GM21515 (cell line): ENCODE measurements at regions not wholly inside any gene's neighbourhood (a gene's known extent, or its start where the extent isn't known, plus 50 kb on each side); places are given as distances from the start of the nearest gene placed in this dataset.

ENCODE experiments used
- ATAC-seq: cut with Tn5 transposase; IDR thresholded peaks from one replicate; pipeline ENCODE4 v1.9.1; 2021; ENCODE audit not compliant: unreplicated experiment

DNA sequence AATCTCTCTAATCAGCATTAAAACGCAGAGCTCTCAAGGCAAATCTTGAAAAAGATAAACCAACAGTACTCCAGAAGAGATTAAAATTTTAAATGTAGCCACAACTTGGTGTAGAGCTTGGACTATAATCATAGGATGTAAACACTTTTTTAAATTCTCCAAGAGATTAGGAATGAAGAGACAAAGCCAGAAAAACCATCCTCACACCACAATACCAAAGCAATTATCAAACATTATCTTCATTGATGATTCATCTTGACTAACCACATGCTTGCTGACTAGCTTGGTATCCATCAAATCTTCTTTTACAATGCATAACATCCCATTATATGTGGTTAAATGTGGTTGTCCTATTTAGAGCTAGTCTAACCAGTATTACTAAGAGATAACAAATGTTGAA lies 815.1 kb downstream of the TLE1 start:
- no peak for ATAC-seq

DNA sequence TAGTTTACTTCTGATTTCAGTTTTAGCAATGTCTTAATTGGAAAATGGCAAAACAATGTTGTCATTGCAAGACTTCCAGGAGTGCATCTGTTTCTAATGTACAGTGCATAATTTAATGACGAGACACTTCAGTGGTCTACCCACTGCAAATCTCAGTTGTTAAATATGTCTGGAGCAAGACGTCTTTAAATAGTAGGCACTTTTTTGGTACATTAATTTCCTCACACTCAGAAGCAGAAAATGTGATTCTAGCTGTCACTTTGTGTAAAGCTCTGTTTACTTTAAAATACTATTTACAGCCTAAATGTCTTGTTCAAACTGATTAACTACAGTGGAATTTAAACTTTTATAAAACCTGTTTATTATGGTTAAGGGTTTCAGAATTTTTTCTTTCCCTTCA lies 815.5 kb downstream of the TLE1 start:
- no peak for ATAC-seq

DNA sequence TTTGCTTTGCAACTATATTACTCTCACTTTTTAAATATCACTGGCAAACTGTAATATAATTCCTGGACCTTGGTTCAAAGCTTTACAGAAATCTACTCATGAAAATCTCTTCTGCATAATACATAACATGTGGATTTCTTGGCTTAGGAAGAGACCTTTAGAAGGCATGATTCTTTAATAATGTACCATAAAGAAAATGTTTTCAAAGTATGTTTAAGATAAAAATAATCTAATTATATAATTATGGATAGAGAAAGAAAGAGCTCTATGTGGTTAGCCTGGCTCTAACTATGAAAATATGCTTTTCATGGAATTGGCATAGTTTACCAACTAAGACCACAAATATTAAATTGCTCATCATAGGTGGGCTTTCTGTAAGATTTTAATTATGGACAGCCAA lies 817.8 kb downstream of the TLE1 start:
- no peak for ATAC-seq

DNA sequence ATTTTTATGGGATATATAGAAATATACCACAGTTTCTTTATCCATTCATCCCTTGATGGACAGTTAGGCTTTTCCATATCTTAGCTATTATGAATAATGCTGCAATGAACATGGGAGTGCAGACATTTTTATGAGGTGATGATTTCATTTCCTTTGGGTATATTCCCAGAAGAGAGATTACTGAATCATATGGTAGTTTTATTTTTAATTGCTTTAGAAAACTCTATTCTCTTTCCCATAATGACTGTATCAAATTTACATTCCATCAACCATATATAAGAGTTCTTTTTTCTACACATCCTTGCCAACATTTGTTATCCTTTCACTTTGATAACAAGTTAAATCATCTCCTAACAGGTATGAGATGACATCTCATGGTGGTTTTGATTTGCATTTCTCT lies 821.6 kb downstream of the TLE1 start:
- ATAC-seq, result no peak

DNA sequence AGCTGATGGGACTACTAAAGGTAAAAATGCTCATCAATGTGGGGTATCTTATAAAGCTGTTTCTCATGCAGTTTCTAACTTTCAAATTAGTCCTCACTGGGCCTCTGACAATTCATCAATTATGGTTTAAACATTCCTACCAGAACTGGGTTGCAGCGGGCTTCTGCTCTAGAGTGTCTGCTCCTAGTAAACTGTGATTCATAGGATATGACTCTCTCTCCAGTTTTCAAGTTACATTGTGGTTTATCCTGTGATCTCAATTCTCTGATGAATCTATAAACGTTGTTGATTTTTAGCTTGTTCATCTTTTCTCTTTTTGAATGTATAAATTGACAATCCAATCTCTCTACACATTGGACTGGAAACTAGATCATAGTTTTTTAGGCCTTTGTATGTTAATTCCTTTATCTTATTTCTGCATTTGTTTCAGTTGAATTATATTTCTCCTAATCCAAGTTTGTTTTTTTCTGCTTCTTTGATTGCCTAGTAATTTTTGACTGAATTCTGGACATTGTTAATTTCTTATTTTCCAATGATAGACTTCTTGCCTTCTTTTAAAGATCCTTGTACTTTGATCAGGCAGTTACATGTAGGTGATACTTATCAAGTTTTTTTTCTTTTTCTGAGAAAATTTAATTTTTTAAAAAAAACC lies 822.6 kb downstream of the TLE1 start:
- no peak for ATAC-seq

DNA sequence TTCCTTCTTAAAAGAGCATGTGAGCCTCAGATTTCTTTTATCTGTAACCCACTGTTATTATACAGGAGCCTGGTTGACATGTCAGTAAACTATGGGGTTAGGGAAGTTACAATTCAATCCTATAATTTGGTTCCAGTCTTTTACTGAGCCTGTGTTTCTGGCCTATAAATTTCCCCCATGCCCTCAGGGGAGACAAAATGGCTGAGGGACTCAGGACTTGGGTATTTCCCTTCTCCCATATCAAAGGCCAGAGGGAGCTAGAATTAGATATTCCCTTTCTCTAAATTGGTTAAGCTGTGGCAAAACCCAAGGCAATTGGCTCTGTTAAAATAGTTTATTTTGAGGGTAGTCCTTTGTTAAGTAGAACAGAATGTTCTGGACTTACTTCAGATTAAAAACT lies 823.2 kb downstream of the TLE1 start:
- ATAC-seq, result no peak

DNA sequence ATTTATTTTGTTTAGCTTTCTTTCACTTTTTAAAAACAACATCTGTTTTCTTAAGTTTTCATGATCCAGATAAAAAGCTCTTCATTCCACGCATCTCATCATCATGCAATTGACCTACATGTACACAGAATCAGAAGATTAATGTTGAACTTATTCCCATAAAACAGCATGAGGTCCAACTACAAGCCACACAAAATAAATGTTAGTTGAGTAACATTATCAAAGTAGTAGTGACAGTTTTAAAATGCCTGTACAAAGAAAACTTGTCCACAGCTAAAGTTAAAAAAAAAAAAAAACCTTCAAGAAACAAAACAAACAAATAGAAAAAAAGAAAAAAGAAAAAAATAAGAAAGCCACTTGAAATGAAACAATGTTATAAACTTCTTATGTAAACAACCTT lies 846.3 kb downstream of the TLE1 start:
- no peak for ATAC-seq

DNA sequence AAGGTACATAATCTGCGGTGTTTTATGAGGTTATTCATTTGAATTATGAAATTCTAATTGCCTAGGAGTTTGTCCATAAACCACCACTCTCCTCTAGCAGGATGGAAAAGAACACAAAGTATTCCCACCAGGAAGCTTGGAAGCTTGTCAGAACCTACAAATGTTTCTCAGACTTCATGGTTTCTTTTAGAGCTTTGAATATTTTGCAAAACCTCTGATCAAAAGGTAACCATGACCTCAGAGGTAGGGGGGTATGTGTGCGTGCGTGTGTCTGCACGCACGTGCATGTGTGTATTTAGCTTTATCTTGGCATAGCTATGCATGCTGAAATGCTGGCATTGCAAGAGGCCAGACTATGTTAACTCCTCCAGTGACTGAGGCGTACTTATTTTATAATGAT lies 847.0 kb downstream of the TLE1 start:
- no peak for ATAC-seq

DNA sequence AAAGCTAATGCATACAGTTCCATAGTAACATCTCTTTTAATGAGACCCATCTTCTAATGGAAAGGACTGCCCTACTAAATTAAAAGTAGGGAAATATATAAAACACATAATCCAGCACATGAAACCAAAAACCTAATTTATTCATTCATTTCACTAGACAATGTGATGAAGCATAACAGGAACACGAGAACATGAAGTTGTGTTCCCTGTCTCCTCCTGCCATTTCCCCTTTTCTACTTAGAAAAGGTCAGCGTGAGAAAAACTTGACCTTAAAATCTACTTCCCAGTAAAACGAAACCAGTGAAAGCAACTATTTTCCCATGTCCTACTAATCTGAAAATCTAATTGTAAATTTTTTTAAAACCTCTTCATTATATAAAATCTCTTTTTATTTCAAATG lies 847.5 kb downstream of the TLE1 start:
- no peak for ATAC-seq

DNA sequence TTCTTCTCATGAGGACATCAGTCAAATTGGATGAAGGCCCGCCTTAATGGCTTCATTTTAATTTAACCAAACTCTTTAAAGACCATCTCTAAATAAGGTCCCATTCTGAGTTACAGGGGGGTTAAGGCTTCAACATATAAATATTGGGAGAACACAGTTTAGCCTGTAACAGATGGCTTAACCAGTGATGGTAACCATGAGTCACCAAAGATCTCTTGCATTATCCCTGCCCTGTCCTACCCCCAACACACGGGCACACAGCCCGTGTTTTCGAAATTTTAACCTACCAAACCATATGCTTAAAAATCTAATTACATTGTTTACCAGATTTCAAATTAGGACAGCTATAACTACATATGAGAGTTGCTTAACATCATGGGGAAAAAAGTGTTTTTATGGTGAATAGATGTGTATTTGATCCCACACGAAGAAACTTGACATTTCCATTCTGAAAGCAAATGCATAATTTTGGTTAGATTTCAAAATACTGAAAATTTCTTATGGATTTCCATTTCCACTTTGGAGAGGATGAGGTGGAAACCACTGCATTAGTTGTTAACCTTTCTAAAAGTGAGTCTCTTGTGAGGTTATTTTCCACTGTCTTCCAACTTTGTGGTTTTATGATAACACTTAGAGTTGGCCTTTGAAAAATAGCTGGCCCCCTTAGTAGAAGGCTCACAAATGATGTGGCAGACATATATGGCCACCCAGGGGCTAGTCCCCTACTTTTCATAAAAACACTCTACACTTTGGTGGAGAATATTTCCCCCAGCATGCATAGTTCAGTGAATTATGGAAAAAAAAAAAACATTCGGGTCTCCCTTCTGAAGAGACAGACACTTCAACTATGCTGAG lies 849.3 kb downstream of the TLE1 start:
- ATAC-seq, result no peak

DNA sequence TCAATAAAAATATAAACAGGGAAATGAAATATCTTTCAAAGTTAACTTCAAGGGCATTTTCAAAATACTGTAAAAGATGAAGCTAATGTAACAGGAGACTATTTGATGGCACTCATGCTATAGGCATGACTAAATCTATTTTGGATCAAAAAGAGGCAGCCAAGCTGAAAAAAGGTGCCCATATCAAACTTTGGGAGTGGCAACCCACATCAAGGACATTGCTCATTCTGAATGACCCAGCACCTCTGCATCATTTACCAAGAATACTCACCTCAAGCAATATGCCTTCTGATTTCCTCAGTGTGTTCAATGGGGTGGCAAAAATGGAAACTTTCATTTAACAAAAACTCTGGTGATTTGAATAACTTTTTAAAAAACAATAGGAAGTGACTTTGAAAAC lies 853.3 kb downstream of the TLE1 start:
- no peak for ATAC-seq

DNA sequence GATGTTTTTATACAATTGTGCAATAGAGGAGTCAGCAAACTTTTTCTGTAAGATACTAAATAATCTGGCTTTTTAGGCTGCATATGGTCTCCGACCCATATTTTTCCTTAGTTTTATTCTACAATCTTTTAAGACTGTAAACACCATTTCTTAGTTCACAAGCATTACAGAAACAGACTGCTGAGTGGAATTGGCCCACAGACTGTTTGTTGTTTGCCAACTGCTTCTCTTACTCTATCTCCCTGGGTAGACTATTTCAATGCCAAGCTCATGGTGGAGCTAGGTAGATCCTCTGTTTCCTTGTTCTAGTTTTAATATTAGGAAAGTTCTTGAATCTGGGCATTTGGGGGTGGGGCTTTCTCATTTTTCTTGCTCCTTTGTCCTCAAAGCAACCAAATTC lies 857.6 kb downstream of the TLE1 start:
- ATAC-seq, result no peak

DNA sequence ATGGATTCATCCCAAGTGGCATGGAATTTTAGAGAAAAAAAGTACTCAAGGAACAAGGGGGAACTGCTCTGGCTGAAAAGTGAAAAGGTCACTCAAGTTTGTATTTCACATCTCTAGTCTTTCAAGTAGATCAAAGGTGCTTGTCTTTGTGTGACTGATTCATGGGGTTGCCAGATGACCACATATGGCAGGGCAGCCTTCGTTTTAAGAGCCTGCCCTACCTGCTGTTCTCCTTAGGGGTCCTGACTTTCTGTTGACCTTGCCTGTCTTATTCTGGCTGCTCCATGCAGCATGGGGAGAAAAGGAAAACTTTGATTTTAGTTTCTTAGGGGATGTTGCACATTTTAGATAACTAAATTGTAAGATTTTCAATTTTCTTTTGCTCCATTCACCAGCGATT lies 877.7 kb downstream of the TLE1 start:
- no peak for ATAC-seq

DNA sequence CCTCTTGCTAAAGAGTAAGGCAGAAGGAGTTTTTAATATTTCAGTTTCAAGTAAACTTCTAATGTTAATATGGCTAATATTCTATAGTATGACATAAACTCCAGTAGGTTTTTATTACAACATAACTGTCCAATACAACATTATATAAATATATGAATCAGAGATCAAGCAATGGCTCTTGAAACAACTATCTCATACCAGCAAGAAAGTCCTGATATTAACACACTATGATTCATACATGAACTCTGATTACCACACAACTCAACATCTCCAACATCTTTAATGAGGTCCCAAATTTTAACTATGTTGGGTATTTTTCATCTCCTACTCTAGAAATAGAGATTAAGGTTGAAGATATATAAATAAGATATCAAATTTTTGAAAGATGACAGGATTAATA lies 878.3 kb downstream of the TLE1 start:
- no peak for ATAC-seq

DNA sequence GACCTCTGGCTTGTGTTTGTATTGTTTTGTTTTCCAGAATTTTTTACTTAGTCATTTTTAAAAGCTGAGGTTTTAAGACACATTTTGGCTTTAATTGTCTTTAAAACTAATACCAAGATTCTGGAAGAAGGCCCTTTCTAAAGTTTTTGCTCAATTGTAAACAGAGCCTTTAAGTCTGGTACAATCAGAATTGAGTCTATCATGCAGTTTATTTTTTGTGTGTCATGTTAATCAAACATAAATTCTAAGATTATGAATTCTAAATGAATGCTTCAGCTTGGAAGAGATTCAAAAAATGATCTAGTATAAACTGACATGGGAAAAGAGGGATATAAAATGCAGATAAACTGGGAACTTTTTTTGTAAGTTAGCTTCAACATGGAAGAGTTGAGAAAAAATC lies 882.7 kb downstream of the TLE1 start:
- ATAC-seq, result no peak

DNA sequence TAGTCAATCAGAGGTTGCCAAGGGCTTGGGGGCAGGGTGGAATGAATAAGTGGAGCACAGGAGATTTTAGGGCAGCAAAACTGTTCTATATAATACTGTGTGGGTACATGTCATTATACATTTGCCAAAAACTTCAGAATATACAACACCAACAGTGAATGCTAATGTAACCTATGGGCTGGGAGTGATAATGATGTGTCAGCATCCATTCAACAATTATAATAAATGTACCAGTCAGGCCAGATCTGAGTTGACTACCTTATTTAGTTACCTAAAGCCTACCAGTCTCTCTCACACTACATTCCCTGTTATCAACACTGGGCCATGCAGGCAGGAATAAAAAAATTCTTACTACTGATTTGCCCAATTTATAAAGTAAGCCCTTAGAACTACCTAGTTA lies 884.5 kb downstream of the TLE1 start:
- no peak for ATAC-seq

DNA sequence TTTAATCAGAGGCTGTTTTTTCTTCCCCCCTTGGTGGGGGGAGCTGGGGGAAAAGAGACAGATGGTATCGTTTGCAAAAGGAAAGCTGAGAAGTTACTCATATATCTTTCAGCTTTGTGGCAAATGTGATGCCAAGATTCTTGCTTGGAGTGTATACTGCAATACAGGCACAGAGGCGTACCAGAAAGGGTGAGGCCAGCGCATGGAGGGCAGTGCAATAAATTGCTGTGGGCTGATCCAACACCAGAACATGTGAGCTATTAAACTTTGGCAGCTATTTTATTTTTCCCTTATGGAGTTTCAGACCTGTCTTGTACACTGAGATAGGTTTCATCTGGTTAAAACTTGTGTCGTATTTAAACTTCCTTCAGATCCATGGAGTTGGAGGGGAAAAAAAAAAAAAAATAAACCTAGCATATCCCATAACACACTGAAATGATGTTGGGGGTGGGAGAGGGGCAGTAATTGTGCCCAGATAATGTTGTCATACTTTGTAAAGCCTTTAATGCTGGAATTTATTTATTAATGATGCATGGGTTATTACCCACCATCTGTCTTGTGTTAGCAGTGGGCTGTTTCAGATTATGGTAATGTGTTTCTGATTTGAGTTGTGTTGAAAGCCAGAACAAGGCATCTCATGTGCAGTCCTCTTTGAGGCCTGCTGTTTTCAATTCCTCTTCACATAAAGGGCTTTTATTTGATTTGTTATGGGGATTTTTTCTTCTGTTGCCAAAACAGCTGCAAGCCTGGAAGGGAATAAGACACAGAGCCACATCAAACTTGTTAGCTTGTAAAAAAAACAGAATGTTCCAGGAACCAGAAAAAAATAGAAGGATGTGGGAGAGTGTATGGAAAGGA lies 891.3 kb downstream of the TLE1 start:
- ATAC-seq, result no peak

DNA sequence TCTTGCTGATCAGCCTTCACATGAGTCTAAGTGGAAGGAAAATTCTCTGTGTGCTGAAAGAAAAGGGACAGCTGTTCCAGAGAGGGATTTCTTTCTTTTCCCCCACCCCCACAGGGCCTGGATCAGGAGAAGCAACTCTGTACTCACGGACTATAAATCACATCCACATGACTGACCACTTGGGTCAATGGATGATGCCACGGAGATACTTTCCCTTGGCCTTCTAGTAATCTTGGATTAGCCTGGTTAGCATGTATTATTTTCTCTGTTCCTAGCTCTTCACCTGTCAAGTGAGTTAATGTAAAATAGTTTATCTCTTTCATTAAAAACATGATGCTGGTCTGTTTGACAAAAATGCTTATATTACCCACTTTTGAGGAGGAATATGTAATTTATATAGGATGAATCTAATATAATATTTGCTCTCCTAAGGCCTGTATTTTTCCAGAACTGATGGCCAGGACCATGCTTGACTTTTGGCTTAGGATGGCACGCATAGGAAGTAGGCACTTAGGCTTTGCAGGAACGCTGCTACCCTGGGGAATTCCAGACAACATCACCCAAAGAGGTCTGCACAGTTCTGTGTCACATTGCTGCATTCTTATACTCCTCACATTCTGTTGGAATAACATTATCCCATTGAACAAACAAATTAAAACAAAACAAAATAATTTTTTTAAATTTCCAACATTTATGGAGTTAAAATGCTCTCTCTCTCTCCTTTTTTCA lies 892.1 kb downstream of the TLE1 start:
- no peak for ATAC-seq

DNA sequence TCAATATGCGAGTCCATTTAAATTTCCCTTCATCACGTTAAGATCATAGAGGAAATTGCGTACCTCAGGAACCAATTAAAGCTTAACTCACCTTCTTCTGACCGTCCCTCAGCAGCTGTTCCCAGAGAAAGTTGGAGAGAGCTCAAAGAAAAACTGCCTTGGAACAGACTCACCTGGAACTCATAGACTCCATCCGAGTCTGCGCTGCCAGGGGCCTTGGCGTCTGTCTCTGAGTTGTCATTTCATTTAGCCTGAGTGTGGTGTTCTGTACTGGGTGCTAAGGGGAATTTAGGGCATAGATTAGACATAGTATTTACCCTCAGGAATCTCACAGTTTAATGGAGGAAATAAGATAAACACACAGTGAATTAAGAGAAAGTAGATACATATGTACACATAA lies 892.7 kb downstream of the TLE1 start:
- no peak for ATAC-seq

DNA sequence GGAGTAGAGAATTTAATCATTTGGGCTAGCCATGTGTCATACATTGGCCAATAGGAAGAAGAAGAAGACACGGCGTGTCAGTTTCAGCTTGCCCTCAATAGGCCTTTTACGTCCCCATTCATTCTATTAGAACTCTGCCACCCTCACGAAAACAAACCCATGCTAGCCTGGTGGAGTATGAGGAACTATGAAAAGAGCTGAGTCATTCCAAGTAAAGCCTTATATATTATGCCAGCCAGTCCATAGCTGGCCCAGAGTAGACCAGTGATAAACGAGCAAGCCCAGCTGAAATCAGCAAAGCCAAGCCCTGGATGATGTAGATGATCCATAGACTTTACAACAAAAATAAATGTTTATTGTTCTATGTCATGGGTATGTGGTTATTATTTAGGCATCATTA lies 895.1 kb downstream of the TLE1 start:
- no peak for ATAC-seq

DNA sequence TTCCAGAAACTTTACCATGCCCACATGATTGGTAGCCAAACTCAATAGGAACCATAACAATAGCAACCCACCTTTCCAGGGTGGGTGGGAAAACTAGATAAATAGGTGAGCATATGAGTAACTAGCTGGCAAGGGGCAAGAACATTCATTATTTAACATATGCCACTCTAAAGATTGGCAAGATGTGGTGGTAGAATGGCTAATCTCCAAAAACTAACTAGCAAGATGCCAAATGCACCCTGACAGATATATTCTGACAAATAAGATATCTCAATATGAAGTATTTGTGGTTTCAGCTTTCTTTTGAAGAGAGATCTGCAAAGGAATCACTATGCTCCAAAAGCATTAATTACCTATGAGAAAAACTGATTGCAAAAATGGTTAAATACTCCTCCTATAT lies 895.6 kb downstream of the TLE1 start:
- ATAC-seq, result no peak
